ENCODE measurements at regions not wholly inside any gene's neighbourhood (a gene's known extent, or its start where the extent isn't known, plus 50 kb on each side); places are given as distances from the start of the nearest gene placed in this dataset.

DNA sequence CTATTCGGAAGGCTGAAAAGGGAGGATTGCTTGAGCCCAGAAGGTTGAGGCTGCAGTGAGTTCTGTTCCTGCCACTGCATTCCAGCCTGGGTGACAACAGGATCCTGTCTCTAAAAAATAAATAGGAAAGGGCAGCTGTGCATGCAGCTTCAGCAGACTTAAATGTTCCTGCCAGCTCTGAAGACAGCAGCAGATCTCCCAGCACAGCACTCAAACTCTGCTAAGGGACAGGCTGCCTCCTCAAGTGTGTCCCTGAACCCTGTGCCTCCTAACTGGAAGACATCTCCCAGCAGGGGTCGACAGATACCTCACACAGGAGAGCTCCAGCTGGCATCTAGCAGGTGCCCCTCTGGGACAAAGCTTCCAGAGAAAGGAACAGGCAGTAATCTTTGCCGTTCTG is 117.9 kb downstream of the CXCL12 start:
- TF ChIP-seq, protein P1, sequence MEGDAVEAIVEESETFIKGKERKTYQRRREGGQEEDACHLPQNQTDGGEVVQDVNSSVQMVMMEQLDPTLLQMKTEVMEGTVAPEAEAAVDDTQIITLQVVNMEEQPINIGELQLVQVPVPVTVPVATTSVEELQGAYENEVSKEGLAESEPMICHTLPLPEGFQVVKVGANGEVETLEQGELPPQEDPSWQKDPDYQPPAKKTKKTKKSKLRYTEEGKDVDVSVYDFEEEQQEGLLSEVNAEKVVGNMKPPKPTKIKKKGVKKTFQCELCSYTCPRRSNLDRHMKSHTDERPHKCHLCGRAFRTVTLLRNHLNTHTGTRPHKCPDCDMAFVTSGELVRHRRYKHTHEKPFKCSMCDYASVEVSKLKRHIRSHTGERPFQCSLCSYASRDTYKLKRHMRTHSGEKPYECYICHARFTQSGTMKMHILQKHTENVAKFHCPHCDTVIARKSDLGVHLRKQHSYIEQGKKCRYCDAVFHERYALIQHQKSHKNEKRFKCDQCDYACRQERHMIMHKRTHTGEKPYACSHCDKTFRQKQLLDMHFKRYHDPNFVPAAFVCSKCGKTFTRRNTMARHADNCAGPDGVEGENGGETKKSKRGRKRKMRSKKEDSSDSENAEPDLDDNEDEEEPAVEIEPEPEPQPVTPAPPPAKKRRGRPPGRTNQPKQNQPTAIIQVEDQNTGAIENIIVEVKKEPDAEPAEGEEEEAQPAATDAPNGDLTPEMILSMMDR (IDR thresholded peaks at IDR 0.05): no peak
- TF ChIP-seq POLR2A (IDR thresholded peaks at IDR 0.05): no peak
